ENCODE measurements at regions not wholly inside any gene's neighbourhood (a gene's known extent, or its start where the extent isn't known, plus 50 kb on each side); places are given as distances from the start of the nearest gene placed in this dataset.

GRCh38 chr3:139110072-139110830, 65.6 kb upstream of the PRR23C start:
- TF ChIP-seq GATA2 (IDR thresholded peaks at IDR 0.05; ENCODE audit: low read depth, low read length) (no peak), GATA3 (IDR thresholded peaks at IDR 0.05; ENCODE audit: low read depth, low read length) (no peak)

GRCh38 chr3:139111392-139112229, 66.9 kb upstream of the PRR23C start:
- TF ChIP-seq GATA2 (IDR thresholded peaks at IDR 0.05; ENCODE audit: low read depth, low read length) (no peak), GATA3 (IDR thresholded peaks at IDR 0.05; ENCODE audit: low read depth, low read length) (no peak)

DNA sequence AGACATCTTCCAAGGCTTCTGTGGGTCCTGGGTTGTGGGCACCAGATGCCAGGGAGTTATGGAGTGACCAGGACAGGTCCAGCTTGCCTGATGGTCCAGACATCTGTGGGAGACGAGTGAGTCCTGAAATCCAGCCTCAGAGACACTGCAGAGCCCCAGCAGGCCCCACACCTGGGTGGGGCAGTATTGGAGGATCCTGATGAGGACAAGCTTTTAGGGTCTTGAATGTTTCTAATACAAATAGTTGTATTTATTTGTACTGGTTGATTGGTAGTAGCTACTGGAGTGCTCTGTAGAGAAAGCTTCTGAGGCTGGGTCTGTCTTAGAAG, 67.5 kb upstream of the PRR23C start:
- TF ChIP-seq GATA2 (IDR thresholded peaks at IDR 0.05; ENCODE audit: low read depth, low read length) (no peak), GATA3 (IDR thresholded peaks at IDR 0.05; ENCODE audit: low read depth, low read length) (no peak)

- TF ChIP-seq GATA3 (IDR thresholded peaks at IDR 0.05; ENCODE audit: low read depth, low read length) (no peak), GATA2 (IDR thresholded peaks at IDR 0.05; ENCODE audit: low read depth, low read length) (no peak)
Observed at GRCh38 chr3:139113231-139113992, 68.7 kb upstream of the PRR23C start.

- TF ChIP-seq GATA2 (IDR thresholded peaks at IDR 0.05; ENCODE audit: low read depth, low read length) (no peak), GATA3 (IDR thresholded peaks at IDR 0.05; ENCODE audit: low read depth, low read length) (no peak)
Observed at GRCh38 chr3:139113993-139114375, 69.3 kb upstream of the PRR23C start.

DNA sequence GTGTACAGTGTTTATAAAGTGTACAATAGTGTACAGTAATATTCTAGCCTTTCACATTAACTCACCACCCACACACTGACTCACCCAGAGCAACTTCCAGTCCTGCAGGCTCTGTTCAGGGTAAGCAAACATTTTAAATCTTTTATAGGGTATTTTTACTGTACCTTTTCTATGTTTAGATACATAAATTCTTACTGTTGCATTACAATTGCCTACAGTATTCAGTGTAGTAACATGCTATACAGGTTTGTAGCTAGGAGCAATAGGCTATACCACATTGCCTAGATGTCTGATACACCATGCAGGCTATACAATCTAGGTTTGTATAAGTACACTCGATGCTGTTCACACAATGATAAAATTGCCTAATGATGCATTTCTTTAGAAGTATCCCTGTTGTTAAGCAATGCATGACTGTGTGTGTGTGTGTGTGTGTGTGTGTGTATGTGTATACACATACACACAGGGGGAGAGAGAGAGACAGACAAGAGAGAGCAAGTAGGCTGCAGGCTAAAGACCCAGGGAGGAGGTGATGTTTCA, 72.5 kb upstream of the PRR23C start:
- TF ChIP-seq GATA3 (IDR thresholded peaks at IDR 0.05; ENCODE audit: low read depth, low read length) (no peak), GATA2 (IDR thresholded peaks at IDR 0.05; ENCODE audit: low read depth, low read length) (no peak)

DNA sequence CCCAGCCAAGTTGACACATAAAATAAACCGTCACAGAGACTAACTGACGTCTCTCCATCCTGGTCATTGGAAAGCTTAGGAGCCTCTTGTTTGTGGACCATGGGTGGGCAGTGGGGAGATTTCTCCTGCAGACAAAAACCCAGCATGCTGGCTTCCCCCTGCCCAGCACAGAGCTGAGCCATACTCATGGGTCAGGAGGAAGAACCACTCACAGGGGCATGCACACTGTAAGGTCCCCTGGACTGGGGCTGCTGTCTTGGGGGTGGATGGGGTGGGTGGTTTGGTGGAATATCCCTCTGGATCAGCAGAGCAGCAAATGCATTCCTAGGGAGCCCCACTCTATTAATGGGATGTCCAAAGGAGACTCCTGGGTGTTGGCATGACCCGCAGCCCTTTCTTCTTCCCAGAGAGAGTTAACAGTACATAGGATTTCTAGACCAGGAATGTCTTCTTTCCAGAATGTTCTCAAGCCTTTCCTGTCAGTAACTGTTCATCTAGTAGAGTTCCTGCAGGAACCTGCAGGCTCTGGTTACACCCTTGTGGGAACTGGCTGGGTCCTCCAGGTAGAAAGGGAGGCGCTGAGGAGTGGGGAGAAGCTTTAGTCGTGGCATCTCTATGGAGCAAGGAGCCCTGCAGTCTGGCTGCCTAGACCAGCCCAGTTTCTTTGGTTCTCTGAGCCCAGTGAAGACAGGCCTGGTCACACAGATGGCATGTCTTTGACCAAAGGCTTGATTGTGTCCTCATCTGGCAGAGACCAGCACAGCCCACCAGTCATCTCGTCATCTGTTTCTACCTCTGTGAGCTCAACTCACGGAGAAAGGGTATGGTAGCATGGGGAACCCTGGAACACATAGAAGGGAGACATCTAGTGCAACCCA, 73.4 kb upstream of the PRR23C start:
- TF ChIP-seq GATA3 (IDR thresholded peaks at IDR 0.05; ENCODE audit: low read depth, low read length) = no peak
- TF ChIP-seq GATA2 (IDR thresholded peaks at IDR 0.05; ENCODE audit: low read depth, low read length) = no peak

- TF ChIP-seq GATA3 (IDR thresholded peaks at IDR 0.05; ENCODE audit: low read depth, low read length) (no peak), GATA2 (IDR thresholded peaks at IDR 0.05; ENCODE audit: low read depth, low read length) (no peak)
Observed at GRCh38 chr3:139118835-139119234, 74.1 kb upstream of the PRR23C start.

DNA sequence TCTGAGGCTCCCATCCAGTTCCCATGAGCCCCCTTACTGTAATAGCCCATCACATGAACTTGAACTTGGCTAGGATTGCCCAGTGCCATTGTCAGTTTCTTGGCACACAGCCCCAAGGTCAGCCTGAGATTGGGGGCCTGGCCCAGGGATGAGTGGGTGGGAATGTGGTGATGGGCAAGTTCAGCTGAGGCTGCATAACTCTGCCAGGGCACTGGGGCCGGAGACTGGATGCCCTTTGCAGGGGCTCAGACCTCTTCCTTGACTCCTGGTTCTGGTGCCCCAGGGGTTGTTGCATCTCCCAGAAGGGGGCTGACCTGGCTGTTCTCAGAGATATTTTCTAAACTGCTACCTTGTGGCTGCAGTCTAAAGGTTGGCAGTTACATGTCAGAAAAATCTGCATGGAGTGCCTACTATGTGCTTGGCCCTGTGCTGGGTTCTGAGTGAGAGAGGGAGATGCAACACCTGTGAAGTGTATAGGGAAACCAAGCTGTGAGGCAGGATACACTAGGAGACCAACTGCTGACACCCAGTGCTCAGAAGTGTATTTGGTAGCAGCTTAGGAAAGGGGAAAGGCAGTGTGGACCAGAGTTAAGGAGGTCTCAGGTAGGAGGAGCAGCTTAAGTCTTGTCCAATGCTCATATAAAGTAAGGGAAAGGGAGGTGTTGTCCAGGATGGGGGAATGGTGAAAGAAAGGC, 74.8 kb upstream of the PRR23C start:
- TF ChIP-seq GATA2 (IDR thresholded peaks at IDR 0.05; ENCODE audit: low read depth, low read length) (no peak), GATA3 (IDR thresholded peaks at IDR 0.05; ENCODE audit: low read depth, low read length) (no peak)

DNA sequence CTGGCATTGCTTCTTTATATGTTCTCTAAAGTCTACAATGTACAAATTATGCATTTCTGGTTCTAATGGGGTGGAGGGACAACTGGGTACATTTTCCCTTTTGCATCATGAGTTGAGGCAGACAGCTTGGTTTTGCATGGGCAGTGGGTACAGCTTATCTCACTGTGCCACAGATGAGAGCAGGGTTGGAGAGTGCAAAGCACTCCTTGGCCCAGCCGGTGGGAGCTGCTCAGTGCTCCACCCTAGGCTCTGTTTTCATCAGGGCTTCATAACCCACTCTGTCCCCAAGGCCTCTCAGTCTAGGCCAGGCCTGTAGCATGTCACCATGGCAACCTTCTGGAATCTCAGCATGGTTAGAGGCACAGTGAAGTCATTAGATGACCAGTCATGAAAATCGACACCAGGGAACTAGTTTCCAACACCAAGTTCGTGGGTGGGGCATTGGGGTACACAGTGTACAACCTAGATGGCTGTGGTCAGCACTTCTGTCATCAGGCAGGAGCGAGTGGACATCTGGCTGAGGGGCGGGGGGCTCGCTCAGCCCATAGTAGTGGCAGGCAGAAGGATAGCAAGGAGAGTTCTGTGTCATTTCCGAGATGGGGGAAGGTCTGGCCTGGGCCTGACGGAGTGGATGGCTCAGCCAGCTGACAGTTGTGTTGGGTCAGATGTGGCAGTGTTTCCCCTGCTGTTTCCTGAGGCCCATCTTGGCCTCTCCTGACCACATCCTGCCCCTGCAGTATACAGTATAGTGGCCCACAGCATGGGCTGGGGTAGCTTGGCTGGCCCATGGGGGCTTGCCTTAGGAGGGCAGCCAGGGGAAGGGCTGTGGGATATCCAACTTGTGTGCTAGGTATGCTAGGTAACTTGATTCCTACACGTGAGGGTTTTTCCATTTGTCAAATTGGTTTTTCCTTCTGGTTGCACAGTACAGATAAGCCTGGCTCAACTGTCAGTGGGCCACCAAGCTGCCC, 75.7 kb upstream of the PRR23C start:
- TF ChIP-seq GATA3 (IDR thresholded peaks at IDR 0.05; ENCODE audit: low read depth, low read length) (no peak), GATA2 (IDR thresholded peaks at IDR 0.05; ENCODE audit: low read depth, low read length) (no peak)

GRCh38 chr3:139121513-139122220, 77.0 kb upstream of the PRR23C start:
- TF ChIP-seq GATA3 (IDR thresholded peaks at IDR 0.05; ENCODE audit: low read depth, low read length) = no peak
- no peak for TF ChIP-seq GATA2 (IDR thresholded peaks at IDR 0.05; ENCODE audit: low read depth, low read length)

All from SH-SY5Y (cell line).